K562 (cell line): ENCODE measurements at regions not wholly inside any gene's neighbourhood (a gene's known extent, or its start where the extent isn't known, plus 50 kb on each side); places are given as distances from the start of the nearest gene placed in this dataset.

Source experiments
- HNRNPH1 ChIP-seq: fragments of 200-400 bp; formaldehyde crosslinking; optimal IDR thresholded peaks from 2 replicates; pipeline ENCODE3; 2017; ENCODE audit warnings: low read depth, mild to moderate bottlenecking, low read length, moderate library complexity
- JUNB ChIP-seq: fragments of 450-650 bp; formaldehyde crosslinking; conservative IDR thresholded peaks from 2 replicates; pipeline ENCODE4 v1.4.0; 2020; ENCODE audit warnings: mild to moderate bottlenecking
- POLR2AphosphoS5 ChIP-seq: IDR thresholded peaks from 2 replicates; pipeline ENCODE4 v1.6.1; 2011; ENCODE audit warnings: mild to moderate bottlenecking, low read depth, low read length, moderate library complexity; ENCODE audit not compliant: control insufficient read depth, insufficient read depth
- TARDBP ChIP-seq: fragments of 450-650 bp; IDR thresholded peaks from 2 replicates; pipeline ENCODE4 v1.6.1; 2016
- TF ChIP-seq, protein P1 (sequence below), 3 experiments: IDR thresholded peaks in 2 of 3; conservative IDR thresholded peaks in 1 of 3; 2 replicates each; pipeline ENCODE4 v1.5.1; 2011 to 2012; ENCODE audit warnings: low read length in 3 of 3, mild to moderate bottlenecking in 3 of 3, control low read depth in 2 of 3, improper control_type of control experiment in 1 of 3, inconsistent platforms in 1 of 3, low read depth in 1 of 3, mixed read lengths in 1 of 3, moderate library complexity in 1 of 3; ENCODE audit not compliant: insufficient read depth in 2 of 3

DNA sequence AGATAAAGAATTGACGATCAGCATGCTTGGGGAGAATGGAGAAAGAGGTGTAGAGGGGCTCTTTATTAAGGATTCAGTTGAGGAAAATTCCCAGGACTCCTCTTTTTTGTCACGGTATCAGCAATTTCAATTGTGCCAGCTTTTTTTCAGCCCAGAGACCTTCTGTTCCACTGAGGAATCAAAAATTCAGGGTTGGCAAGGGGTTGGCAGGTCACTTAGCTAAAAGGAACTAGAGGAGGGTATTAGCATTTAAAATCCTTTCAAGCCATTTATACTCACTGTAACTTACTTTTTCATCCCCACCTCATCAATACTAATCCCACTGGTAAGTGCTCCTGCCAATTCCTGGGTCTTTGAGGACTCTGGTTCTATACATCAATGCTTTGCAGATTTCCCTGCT is 757.5 kb upstream of the COBL start:
- TF ChIP-seq JUNB (CRISPR knock-in tag) (no peak), HNRNPH1 (no peak), POLR2AphosphoS5 (no peak), TARDBP (no peak)
- TF ChIP-seq, protein P1, sequence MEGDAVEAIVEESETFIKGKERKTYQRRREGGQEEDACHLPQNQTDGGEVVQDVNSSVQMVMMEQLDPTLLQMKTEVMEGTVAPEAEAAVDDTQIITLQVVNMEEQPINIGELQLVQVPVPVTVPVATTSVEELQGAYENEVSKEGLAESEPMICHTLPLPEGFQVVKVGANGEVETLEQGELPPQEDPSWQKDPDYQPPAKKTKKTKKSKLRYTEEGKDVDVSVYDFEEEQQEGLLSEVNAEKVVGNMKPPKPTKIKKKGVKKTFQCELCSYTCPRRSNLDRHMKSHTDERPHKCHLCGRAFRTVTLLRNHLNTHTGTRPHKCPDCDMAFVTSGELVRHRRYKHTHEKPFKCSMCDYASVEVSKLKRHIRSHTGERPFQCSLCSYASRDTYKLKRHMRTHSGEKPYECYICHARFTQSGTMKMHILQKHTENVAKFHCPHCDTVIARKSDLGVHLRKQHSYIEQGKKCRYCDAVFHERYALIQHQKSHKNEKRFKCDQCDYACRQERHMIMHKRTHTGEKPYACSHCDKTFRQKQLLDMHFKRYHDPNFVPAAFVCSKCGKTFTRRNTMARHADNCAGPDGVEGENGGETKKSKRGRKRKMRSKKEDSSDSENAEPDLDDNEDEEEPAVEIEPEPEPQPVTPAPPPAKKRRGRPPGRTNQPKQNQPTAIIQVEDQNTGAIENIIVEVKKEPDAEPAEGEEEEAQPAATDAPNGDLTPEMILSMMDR (IDR thresholded peaks at IDR 0.05 in 2 of 3, conservative IDR thresholded peaks at IDR 0.05 in 1 of 3; ENCODE audit: insufficient read depth in 2 of 3, low read depth in 1 of 3, low read length in 3 of 3) = no peak
